ENCODE measurements at regions not wholly inside any gene's neighbourhood (a gene's known extent, or its start where the extent isn't known, plus 50 kb on each side); places are given as distances from the start of the nearest gene placed in this dataset.

DNA sequence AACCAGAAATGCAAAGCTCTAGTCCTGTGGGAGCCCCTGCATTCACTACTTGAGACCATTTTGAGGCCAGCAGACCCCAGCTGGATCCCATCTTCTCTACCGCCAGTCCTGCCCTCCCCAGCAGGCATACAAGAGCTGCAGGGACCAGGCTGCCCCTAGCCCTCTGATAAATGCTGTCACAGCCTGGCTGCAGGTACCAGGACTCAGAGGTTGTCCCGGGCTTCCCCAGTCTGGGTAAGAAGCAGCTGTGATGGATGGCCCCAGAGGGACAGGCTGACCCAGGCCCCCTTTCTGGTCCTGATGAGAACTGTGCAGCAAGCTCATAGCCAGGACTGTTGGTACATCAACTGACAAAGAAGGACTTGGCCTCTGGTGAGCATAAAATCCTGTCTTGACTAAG lies 132.9 kb upstream of the APCDD1 start:
- Mint-ChIP-seq H3K27ac (no peak overlapping the region), H3K27me3 (peaks cover 5 to 13% of the 10 kb centered on the region in 2 donors), H3K9me3 (no peaks in the 10 kb centered on the region), H3K36me3 (ENCODE audit: insufficient read depth) (no peaks in the 10 kb centered on the region), H3K4me1 (ENCODE audit: low read depth in 2 of 2) (no peaks in the 10 kb centered on the region), H3K4me3 (no peak overlapping the region)
- ATAC-seq (replicated peaks) = no peak
- DNase-seq = no peak

DNA sequence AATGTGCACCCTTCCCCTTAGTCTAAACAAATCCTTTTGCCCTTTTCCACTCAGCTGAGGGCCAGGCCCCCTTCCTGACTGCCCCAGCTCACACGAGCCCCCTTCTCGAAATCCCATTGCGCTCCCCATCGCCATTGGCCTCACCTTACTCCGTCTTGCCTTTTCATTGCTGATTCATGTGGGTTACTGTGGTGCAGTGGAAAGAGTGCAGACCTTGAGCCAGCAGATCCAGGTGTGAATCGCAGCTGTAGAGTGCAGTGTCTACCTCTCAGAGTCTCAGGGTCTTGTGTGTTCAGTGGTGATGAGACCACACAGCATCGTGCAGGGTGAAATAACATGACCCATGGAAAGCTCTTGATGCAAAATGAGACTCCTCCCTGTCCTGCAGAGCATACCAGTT lies 132.4 kb upstream of the APCDD1 start:
- H3K4me3 Mint-ChIP-seq = no peak overlapping the region
- no peaks in the 10 kb centered on the region for H3K9me3 Mint-ChIP-seq
- H3K36me3 Mint-ChIP-seq (ENCODE audit: insufficient read depth) = no peaks in the 10 kb centered on the region

GRCh38 chr18:10322435-10322834 lies 132.0 kb upstream of the APCDD1 start:
- no peak for DNase-seq
- Mint-ChIP-seq H3K4me3 (no peak overlapping the region), H3K27me3 (peaks cover 5 to 13% of the 10 kb centered on the region in 2 donors), H3K36me3 (ENCODE audit: insufficient read depth) (no peaks in the 10 kb centered on the region), H3K27ac (no peak overlapping the region), H3K4me1 (ENCODE audit: low read depth in 2 of 2) (no peaks in the 10 kb centered on the region), H3K9me3 (no peaks in the 10 kb centered on the region)
- ATAC-seq (replicated peaks) = no peak

More for the DNA sequence above, 132.4 kb upstream of the APCDD1 start:
- no peak for ATAC-seq (replicated peaks)
- peaks cover 5 to 13% of the 10 kb centered on the region in 2 donors for H3K27me3 Mint-ChIP-seq
- H3K27ac Mint-ChIP-seq = no peak overlapping the region
- no peaks in the 10 kb centered on the region for H3K4me1 Mint-ChIP-seq (ENCODE audit: low read depth in 2 of 2)
- no peak for DNase-seq

- Mint-ChIP-seq H3K4me3 (no peak overlapping the region), H3K9me3 (no peaks in the 10 kb centered on the region), H3K4me1 (ENCODE audit: low read depth in 2 of 2) (no peaks in the 10 kb centered on the region), H3K27me3 (no peaks in the 10 kb centered on the region), H3K36me3 (ENCODE audit: insufficient read depth) (no peaks in the 10 kb centered on the region), H3K27ac (no peak overlapping the region)
- DNase-seq = no peak
- no peak for ATAC-seq (replicated peaks)
These were observed 125.3 kb upstream of the APCDD1 start for GRCh38 chr18:10329101-10329500.

DNA sequence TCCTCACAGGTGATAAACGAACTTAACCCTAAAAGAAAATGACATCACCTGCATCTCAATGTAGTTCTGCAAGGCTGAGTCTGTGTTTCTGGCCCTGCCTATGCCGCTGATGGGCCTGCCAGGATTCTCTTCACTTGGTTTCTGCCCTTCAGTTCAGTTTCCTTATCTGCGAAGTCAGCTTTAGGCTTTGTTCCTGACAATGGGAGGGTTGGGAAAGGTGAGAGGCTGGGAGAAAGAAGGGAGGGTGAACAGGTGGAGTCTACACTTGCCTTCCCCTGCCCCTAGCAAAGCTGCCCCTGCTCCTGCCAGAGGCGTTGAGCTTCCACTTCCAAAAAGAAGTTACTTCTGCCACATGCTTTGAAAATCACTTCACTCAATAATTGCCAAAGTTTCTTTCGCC lies 124.0 kb upstream of the APCDD1 start:
- ATAC-seq (replicated peaks) = no peak
- no peaks in the 10 kb centered on the region for H3K27me3 Mint-ChIP-seq
- H3K27ac Mint-ChIP-seq = no peak overlapping the region

DNA sequence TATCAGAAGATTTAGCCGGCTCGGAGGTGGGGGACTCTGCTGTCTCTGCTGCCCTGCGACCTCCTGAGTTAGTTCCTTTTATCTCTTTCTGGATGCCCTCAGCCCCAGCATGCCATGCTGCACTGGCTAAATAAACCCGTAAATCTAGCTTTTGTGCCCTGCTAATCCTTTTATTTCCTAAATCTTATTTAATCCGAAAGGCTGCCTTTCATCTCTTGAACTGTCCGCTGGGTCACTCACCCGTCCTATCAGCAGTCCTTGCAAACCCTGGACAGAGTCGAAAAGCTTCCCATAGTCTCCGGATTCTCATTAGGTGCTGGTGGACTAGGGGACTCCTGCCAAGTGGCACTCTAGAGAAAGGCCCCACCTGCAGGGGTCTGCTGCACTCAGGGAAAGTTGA lies 122.0 kb upstream of the APCDD1 start:
- Mint-ChIP-seq H3K36me3 (ENCODE audit: insufficient read depth) (no peaks in the 10 kb centered on the region), H3K9me3 (no peaks in the 10 kb centered on the region), H3K27me3 (no peaks in the 10 kb centered on the region), H3K4me1 (ENCODE audit: low read depth in 2 of 2) (no peaks in the 10 kb centered on the region), H3K4me3 (no peak overlapping the region), H3K27ac (no peak overlapping the region)
- no peak for DNase-seq
- ATAC-seq (replicated peaks) = no peak

More for the DNA sequence above, 124.0 kb upstream of the APCDD1 start:
- no peaks in the 10 kb centered on the region for H3K36me3 Mint-ChIP-seq (ENCODE audit: insufficient read depth)
- DNase-seq = no peak
- no peaks in the 10 kb centered on the region for H3K9me3 Mint-ChIP-seq
- H3K4me1 Mint-ChIP-seq (ENCODE audit: low read depth in 2 of 2) = no peaks in the 10 kb centered on the region
- no peak overlapping the region for H3K4me3 Mint-ChIP-seq

GRCh38 chr18:10336749-10337350 lies 117.6 kb upstream of the APCDD1 start:
- H3K36me3 Mint-ChIP-seq (ENCODE audit: insufficient read depth) = no peaks in the 10 kb centered on the region

GRCh38 chr18:10340821-10341220 lies 113.6 kb upstream of the APCDD1 start:
- Mint-ChIP-seq H3K27me3 (peaks cover 6 to 9% of the 10 kb centered on the region in 2 donors), H3K36me3 (ENCODE audit: insufficient read depth) (no peaks in the 10 kb centered on the region), H3K9me3 (peaks cover 0 to 2% of the 10 kb centered on the region in 2 donors)

More at GRCh38 chr18:10336749-10337350, 117.6 kb upstream of the APCDD1 start:
- ATAC-seq (replicated peaks) (no peak), DNase-seq (no peak)
- Mint-ChIP-seq H3K9me3 (peaks cover 0 to 2% of the 10 kb centered on the region in 2 donors), H3K27ac (no peak overlapping the region), H3K27me3 (peaks cover 0 to 6% of the 10 kb centered on the region in 2 donors), H3K4me1 (ENCODE audit: low read depth in 2 of 2) (no peaks in the 10 kb centered on the region), H3K4me3 (no peak overlapping the region)

DNA sequence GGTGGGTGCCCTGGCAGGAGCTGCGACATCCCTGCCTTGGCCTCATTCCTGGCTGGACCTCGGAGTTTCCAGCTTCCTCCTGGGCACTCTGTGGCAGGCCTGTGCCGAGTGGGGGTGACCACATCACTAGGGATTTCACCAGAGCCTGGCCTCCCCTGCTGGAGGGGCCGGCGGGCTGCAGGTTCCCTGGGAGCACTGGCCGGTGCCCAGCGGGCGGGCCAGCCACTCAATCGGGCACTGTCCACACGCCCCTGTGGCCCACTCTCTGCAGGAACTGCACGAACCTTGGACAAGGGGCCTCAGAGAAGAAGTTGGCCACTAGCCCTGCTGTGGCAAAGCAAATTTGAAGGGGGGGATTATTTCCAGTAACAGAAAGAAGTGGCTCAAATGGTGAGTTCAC lies 110.7 kb upstream of the APCDD1 start:
- H3K27me3 Mint-ChIP-seq = peaks cover 9 to 12% of the 10 kb centered on the region in 2 donors
- no peaks in the 10 kb centered on the region for H3K4me1 Mint-ChIP-seq (ENCODE audit: low read depth in 2 of 2)
- no peak overlapping the region for H3K4me3 Mint-ChIP-seq
- H3K27ac Mint-ChIP-seq = no peak overlapping the region
- ATAC-seq (replicated peaks) (no peak), DNase-seq (no peak)
- peaks cover 0 to 2% of the 10 kb centered on the region in 2 donors for H3K9me3 Mint-ChIP-seq
- no peaks in the 10 kb centered on the region for H3K36me3 Mint-ChIP-seq (ENCODE audit: insufficient read depth)

More at GRCh38 chr18:10340821-10341220, 113.6 kb upstream of the APCDD1 start:
- no peak overlapping the region for H3K27ac Mint-ChIP-seq
- ATAC-seq (replicated peaks) (no peak), DNase-seq (no peak)
- H3K4me3 Mint-ChIP-seq = no peak overlapping the region
- H3K4me1 Mint-ChIP-seq (ENCODE audit: low read depth in 2 of 2) = no peaks in the 10 kb centered on the region

GRCh38 chr18:10346749-10347415 lies 107.6 kb upstream of the APCDD1 start:
- Mint-ChIP-seq H3K27me3 (peaks cover 12 to 22% of the 10 kb centered on the region in 2 donors), H3K36me3 (ENCODE audit: insufficient read depth) (no peaks in the 10 kb centered on the region), H3K27ac (no peak overlapping the region), H3K4me3 (no peak overlapping the region), H3K4me1 (ENCODE audit: low read depth in 2 of 2) (no peaks in the 10 kb centered on the region), H3K9me3 (no peaks in the 10 kb centered on the region)
- ATAC-seq (replicated peaks) (no peak), DNase-seq (no peak)

GRCh38 chr18:10349561-10349960 lies 104.9 kb upstream of the APCDD1 start:
- H3K27ac Mint-ChIP-seq = no peak overlapping the region
- no peak for DNase-seq
- no peaks in the 10 kb centered on the region for H3K36me3 Mint-ChIP-seq (ENCODE audit: insufficient read depth)
- peaks cover 17 to 24% of the 10 kb centered on the region in 2 donors for H3K27me3 Mint-ChIP-seq
- H3K4me3 Mint-ChIP-seq = no peak overlapping the region
- peaks cover 0 to 8% of the 10 kb centered on the region in 2 donors for H3K9me3 Mint-ChIP-seq
- ATAC-seq (replicated peaks) = no peak
- H3K4me1 Mint-ChIP-seq (ENCODE audit: low read depth in 2 of 2) = no peaks in the 10 kb centered on the region

- DNase-seq = no peak
- Mint-ChIP-seq H3K4me3 (no peak overlapping the region), H3K27ac (no peak overlapping the region), H3K9me3 (peaks cover under 1 to 8% of the 10 kb centered on the region in 2 donors), H3K4me1 (ENCODE audit: low read depth in 2 of 2) (no peaks in the 10 kb centered on the region), H3K36me3 (ENCODE audit: insufficient read depth) (no peaks in the 10 kb centered on the region), H3K27me3 (peaks cover 17 to 24% of the 10 kb centered on the region in 2 donors)
- ATAC-seq (replicated peaks) = no peak
These were observed 103.8 kb upstream of the APCDD1 start for GRCh38 chr18:10350661-10351060.

DNA sequence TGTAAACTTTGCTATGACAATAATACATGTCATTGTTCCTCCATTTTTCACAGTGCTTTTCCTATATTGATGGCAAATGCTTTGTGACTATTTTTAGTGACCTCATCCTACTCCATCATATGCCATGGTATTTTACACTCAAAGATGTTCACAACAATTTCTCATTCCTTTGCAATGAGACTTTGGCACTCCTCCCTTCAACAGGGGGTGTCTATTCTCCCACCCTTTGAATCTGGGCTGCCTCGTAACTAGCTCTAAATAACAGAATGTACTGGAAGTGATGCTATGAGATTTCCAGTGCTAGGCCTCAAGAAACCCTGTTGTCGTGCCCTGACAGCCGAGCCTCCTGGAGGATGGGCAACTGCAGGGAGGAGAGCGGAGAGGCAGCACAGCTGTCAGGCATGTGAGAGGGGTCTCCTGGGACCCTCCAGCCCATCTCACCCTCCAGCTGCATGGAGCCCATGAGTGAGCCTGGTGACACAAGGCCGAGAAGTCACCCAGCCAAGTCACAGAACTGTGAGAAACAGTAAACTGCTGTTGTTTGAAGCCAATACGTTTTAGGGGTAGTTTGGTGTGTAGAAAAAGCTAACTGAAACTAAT lies 103.1 kb upstream of the APCDD1 start:
- DNase-seq (no peak), ATAC-seq (replicated peaks) (no peak)
- peaks cover 5 to 13% of the 10 kb centered on the region in 2 donors for H3K9me3 Mint-ChIP-seq
- H3K4me1 Mint-ChIP-seq (ENCODE audit: low read depth in 2 of 2) = no peaks in the 10 kb centered on the region
- H3K4me3 Mint-ChIP-seq = no peak overlapping the region
- H3K36me3 Mint-ChIP-seq (ENCODE audit: insufficient read depth) = no peaks in the 10 kb centered on the region
- H3K27me3 Mint-ChIP-seq = peaks cover 17 to 24% of the 10 kb centered on the region in 2 donors
- no peak overlapping the region for H3K27ac Mint-ChIP-seq

DNA sequence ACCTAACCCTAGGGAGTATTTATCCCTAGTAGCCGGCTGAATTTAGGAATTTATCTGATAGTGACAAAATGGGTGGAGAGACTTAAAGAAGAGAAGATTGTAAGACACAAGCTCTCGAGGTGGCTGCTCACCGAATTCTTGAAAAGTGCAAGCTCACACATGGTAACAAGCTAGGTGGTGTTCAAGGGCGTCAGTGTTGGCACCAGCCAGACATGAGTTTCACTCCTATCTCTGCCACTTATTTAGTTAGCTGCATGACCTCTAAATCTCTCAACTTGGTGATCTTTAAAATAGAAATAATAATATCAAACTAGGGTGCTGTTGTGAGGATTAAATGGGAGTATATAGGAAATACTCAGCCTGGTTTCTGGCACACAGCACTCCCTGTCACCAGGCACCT lies 102.6 kb upstream of the APCDD1 start:
- Mint-ChIP-seq H3K36me3 (ENCODE audit: insufficient read depth) (no peaks in the 10 kb centered on the region), H3K27me3 (peaks cover 17 to 24% of the 10 kb centered on the region in 2 donors), H3K27ac (no peak overlapping the region), H3K9me3 (peaks cover 5 to 18% of the 10 kb centered on the region in 2 donors), H3K4me3 (no peak overlapping the region), H3K4me1 (ENCODE audit: low read depth in 2 of 2) (no peaks in the 10 kb centered on the region)
- ATAC-seq (replicated peaks) (no peak), DNase-seq (no peak)
